IMR-90 (cell line): ENCODE measurements at regions not wholly inside any gene's neighbourhood (a gene's known extent, or its start where the extent isn't known, plus 50 kb on each side); places are given as distances from the start of the nearest gene placed in this dataset.

Experiments used
- ATAC-seq: fragments of 200-7000 bp; cut with Tn5 transposase; 2 replicates; pipeline ENCODE4 v1.9.1; 2020; ENCODE audit warnings: low read depth, mild to moderate bottlenecking, moderate library complexity
- BruUV-seq: library from RNA; stranded (reverse); fragments of 400-500 nt; replicated peaks from 2 replicates; lab custom pipeline; 2021; lab: Mats Ljungman, UMichigan
- CTCF ChIA-PET: fragments of 300-600 bp; formaldehyde crosslinking; extraction: SDS; loops from one replicate; lab custom pipeline; 2021; ENCODE audit warnings: antibody characterized with exemption; lab: Yijun Ruan, JAX
- POLR2A ChIA-PET: fragments of 300-600 bp; sonication (Branson Sonifier 250); formaldehyde crosslinking; loops from one replicate; lab custom pipeline; 2022; ENCODE audit warnings: antibody characterized with exemption; ENCODE audit not compliant: unreplicated experiment; lab: Charles Lee
- DNase-seq: peaks from one replicate; pipeline ENCODE4 v3.0.0; 2013
- H2AFZ ChIP-seq: replicated peaks from 2 replicates; pipeline ENCODE3; 2013; ENCODE audit warnings: low read length, mild to moderate bottlenecking; ENCODE audit not compliant: poor library complexity
- H2AK5ac ChIP-seq: 2 replicates; pipeline ENCODE4 v1.6.1; 2013; ENCODE audit warnings: low read depth, low read length, inconsistent platforms
- H2AK9ac ChIP-seq: replicated peaks from 2 replicates; pipeline ENCODE3; 2013; ENCODE audit warnings: mild to moderate bottlenecking, low read depth, low read length, moderate library complexity; ENCODE audit not compliant: poor library complexity
- H2BK120ac ChIP-seq: 2 replicates; pipeline ENCODE4 v1.6.1; 2013; ENCODE audit warnings: low read depth, low read length, inconsistent platforms
- H2BK15ac ChIP-seq: 3 replicates; pipeline ENCODE4 v1.6.1; 2013; ENCODE audit warnings: low read depth, low read length, inconsistent platforms
- H2BK20ac ChIP-seq: 2 replicates; pipeline ENCODE4 v1.6.1; 2013; ENCODE audit warnings: low read depth, mild to moderate bottlenecking, inconsistent platforms, low read length, moderate library complexity
- H2BK5ac ChIP-seq: 2 replicates; pipeline ENCODE4 v1.6.1; 2013; ENCODE audit warnings: mild to moderate bottlenecking, low read depth, low read length, inconsistent platforms; ENCODE audit not compliant: poor library complexity, severe bottlenecking
- H3K14ac ChIP-seq: replicated peaks from 2 replicates; pipeline ENCODE4 v1.6.1; 2013; ENCODE audit warnings: low read depth, low read length, inconsistent platforms
- H3K18ac ChIP-seq: 2 replicates; pipeline ENCODE4 v1.6.1; 2013; ENCODE audit warnings: low read depth, low read length, control low read depth
- H3K23ac ChIP-seq: 2 replicates; pipeline ENCODE4 v1.6.1; 2013; ENCODE audit warnings: low read depth, low read length, inconsistent platforms
- H3K27ac ChIP-seq: 2 replicates; pipeline ENCODE4 v1.5.1; 2013; ENCODE audit warnings: mild to moderate bottlenecking, control low read depth, low read length; ENCODE audit not compliant: insufficient read depth
- H3K27me3 ChIP-seq: 2 replicates; pipeline ENCODE4 v1.6.1; 2013; ENCODE audit warnings: low read length; ENCODE audit not compliant: control insufficient read depth, insufficient read depth
- H3K36me3 ChIP-seq: 2 replicates; pipeline ENCODE4 v1.6.1; 2013; ENCODE audit warnings: low read length, mixed read lengths; ENCODE audit not compliant: control insufficient read depth, insufficient read depth
- H3K4ac ChIP-seq: 2 replicates; pipeline ENCODE4 v1.6.1; 2013; ENCODE audit warnings: low read depth, low read length, inconsistent platforms
- H3K4me1 ChIP-seq: 2 replicates; pipeline ENCODE4 v1.6.1; 2013; ENCODE audit warnings: low read length, mixed read lengths; ENCODE audit not compliant: control insufficient read depth, insufficient read depth
- H3K4me2 ChIP-seq: 2 replicates; pipeline ENCODE4 v1.6.1; 2013; ENCODE audit warnings: low read depth, mild to moderate bottlenecking, control low read depth, low read length, moderate library complexity
- H3K4me3 ChIP-seq: 2 replicates; pipeline ENCODE4 v1.5.1; 2013; ENCODE audit warnings: low read depth, mild to moderate bottlenecking, control low read depth, low read length, moderate library complexity; ENCODE audit not compliant: insufficient read depth
- H3K56ac ChIP-seq: 2 replicates; pipeline ENCODE4 v1.6.1; 2013; ENCODE audit warnings: low read length, inconsistent platforms; ENCODE audit not compliant: insufficient read depth; ENCODE audit errors: extremely low read depth
- H3K79me1 ChIP-seq, 2 experiments: 2 replicates each; pipeline ENCODE4 v1.6.1; 2013; ENCODE audit warnings: low read length in 2 of 2, inconsistent platforms in 1 of 2, low read depth in 1 of 2
- H3K9ac ChIP-seq: 2 replicates; pipeline ENCODE4 v1.6.1; 2013; ENCODE audit warnings: low read depth, low read length, control low read depth
- H3K9me1 ChIP-seq: 2 replicates; pipeline ENCODE4 v1.6.1; 2013; ENCODE audit warnings: low read length, inconsistent platforms; ENCODE audit not compliant: insufficient read depth
- H3K9me3 ChIP-seq: 2 replicates; pipeline ENCODE4 v1.6.1; 2013; ENCODE audit warnings: low read length; ENCODE audit not compliant: control insufficient read depth, insufficient read depth
- H4K20me1 ChIP-seq: 2 replicates; pipeline ENCODE4 v1.6.1; 2013; ENCODE audit warnings: low read length, inconsistent platforms; ENCODE audit not compliant: insufficient read depth
- H4K5ac ChIP-seq: 2 replicates; pipeline ENCODE4 v1.6.1; 2013; ENCODE audit warnings: mild to moderate bottlenecking, low read depth, low read length, control low read depth
- H4K8ac ChIP-seq, 2 experiments: 2 replicates each; pipeline ENCODE4 v1.6.1; 2013; ENCODE audit warnings: low read depth in 2 of 2, low read length in 2 of 2, control low read depth in 1 of 2, inconsistent platforms in 1 of 2
- H4K91ac ChIP-seq: 2 replicates; pipeline ENCODE4 v1.6.1; 2013; ENCODE audit warnings: low read depth, low read length, inconsistent platforms; ENCODE audit not compliant: insufficient read depth
- BHLHE40 ChIP-seq: fragments of 150-350 bp; IDR thresholded peaks from 2 replicates; pipeline ENCODE4 v1.6.1; 2016; ENCODE audit warnings: mild to moderate bottlenecking, low read depth, low read length
- CEBPB ChIP-seq: IDR thresholded peaks from 2 replicates; pipeline ENCODE4 v1.6.1; 2012; ENCODE audit warnings: low read depth, low read length, improper control_type of control experiment
- CHD1 ChIP-seq: IDR thresholded peaks from 2 replicates; pipeline ENCODE4 v1.6.1; 2012; ENCODE audit warnings: low read depth, low read length, improper control_type of control experiment
- FOS ChIP-seq: fragments of 150-350 bp; IDR thresholded peaks from 2 replicates; pipeline ENCODE4 v1.6.1; 2016; ENCODE audit warnings: low read depth, low read length
- MAFK ChIP-seq: IDR thresholded peaks from 2 replicates; pipeline ENCODE4 v1.6.1; 2012; ENCODE audit warnings: low read depth, low read length, improper control_type of control experiment
- MAZ ChIP-seq: IDR thresholded peaks from 2 replicates; pipeline ENCODE4 v1.6.1; 2012; ENCODE audit warnings: low read depth, mild to moderate bottlenecking, low read length, improper control_type of control experiment, moderate library complexity, borderline replicate concordance
- MXI1 ChIP-seq: IDR thresholded peaks from 2 replicates; pipeline ENCODE4 v1.6.1; 2012; ENCODE audit warnings: low read depth, mild to moderate bottlenecking, low read length, moderate library complexity, borderline replicate concordance
- NFE2L2 ChIP-seq: fragments of 150-350 bp; IDR thresholded peaks from 2 replicates; pipeline ENCODE4 v1.6.1; 2016; ENCODE audit warnings: low read depth, mild to moderate bottlenecking, low read length
- POLR2A ChIP-seq: IDR thresholded peaks from 2 replicates; pipeline ENCODE4 v1.6.1; 2012; ENCODE audit warnings: mild to moderate bottlenecking, low read depth, low read length
- RAD21 ChIP-seq: IDR thresholded peaks from 2 replicates; pipeline ENCODE4 v1.6.1; 2012; ENCODE audit warnings: low read length, improper control_type of control experiment
- RCOR1 ChIP-seq: IDR thresholded peaks from 2 replicates; pipeline ENCODE4 v1.6.1; 2012; ENCODE audit warnings: mild to moderate bottlenecking, low read length, improper control_type of control experiment; ENCODE audit not compliant: insufficient replicate concordance
- RFX5 ChIP-seq: IDR thresholded peaks from 2 replicates; pipeline ENCODE4 v1.8.0; 2012; ENCODE audit warnings: low read depth, mild to moderate bottlenecking, low read length, moderate library complexity
- SMC3 ChIP-seq: fragments of 150-350 bp; IDR thresholded peaks from 2 replicates; pipeline ENCODE4 v1.6.1; 2016; ENCODE audit warnings: low read depth, mild to moderate bottlenecking, antibody characterized with exemption, low read length, moderate library complexity
- WGBS, 2 experiments: methylation state at CpG; one replicate each; pipeline versions ENCODE4 v1.1.5 to v1.1.7; 2013; ENCODE audit warnings: missing lambda C conversion rate in 2 of 2; ENCODE audit not compliant: insufficient read length in 1 of 2; ENCODE audit errors: extremely low coverage in 2 of 2; 5-methylcytosine and 5-hydroxymethylcytosine counted together
- dilution Hi-C: fragments of 300-500 bp; cut with HindIII; formaldehyde crosslinking; loops from one replicate; pipeline ENCODE4 v1.14.3; 2018; ENCODE audit warnings: low sequenced_read_pairs; ENCODE audit not compliant: unreplicated experiment
- in situ Hi-C: fragments of 300-500 bp; cut with MboI; formaldehyde crosslinking; loops from 3 replicates; pipeline ENCODE4 v1.14.3; 2019; ENCODE audit warnings: low sequenced_read_pairs, inconsistent platforms, mixed read lengths
- intact Hi-C: fragments of 100-400 bp; cut with micrococcal nuclease; formaldehyde crosslinking; loops from 2 replicates; pipeline ENCODE4 v1.10.0; 2022
- TF ChIP-seq, protein P1 (sequence below): conservative IDR thresholded peaks from 2 replicates; pipeline ENCODE4 v1.5.1; 2012; ENCODE audit warnings: mild to moderate bottlenecking, low read depth, low read length, improper control_type of control experiment
- TF ChIP-seq, protein P2 (sequence below): fragments of 150-350 bp; IDR thresholded peaks from 2 replicates; pipeline ENCODE4 v1.6.1; 2017; ENCODE audit warnings: mild to moderate bottlenecking, antibody characterized with exemption, low read length, low read depth

DNA sequence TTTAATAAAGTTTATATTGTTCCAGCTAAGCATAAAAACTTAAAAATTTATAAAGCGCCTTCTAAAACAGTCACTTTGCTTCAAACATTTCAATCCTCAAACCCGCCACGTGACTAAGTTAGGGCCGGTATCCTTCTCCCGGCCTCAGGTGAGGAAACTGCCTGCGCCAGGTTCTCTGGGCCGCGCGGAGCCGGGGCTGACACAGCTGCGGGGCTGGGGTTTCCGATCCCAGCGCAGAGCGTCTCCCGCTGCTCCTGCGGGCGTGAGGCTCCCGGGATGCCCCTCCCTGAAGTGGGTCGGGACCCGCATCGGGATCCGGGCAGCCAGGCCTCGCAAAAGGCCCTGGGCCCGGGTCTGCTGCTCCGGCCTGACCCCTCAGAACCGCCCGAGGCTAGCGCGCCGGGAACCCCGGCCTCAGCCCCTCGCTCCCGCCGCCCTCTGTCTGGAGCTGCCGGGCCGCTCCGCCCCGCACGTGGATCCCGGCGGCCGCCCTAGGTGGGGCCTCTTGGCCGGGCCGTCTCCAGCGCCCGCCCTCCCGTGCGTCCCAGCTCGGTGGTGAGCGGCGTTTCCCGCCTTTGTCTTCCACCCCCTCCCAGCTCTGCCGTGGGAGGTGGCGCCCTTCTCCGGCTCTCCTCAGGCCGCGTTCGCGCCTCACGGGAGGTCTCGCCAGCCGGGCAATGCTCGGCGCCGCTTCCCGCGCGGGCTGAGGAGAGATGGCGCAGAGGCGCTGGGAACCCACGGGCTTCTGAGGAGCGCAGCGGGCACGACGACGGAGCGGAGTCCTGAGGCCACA lies 267.9 kb downstream of the DLL1 start:
- TF ChIP-seq RAD21 (no peak), RFX5 (no peak), FOS (no peak), RCOR1 (no peak), POLR2A (no peak), MXI1 (no peak), CEBPB (no peak), MAFK (no peak), SMC3 (no peak), CHD1 (no peak), BHLHE40 (no peak), NFE2L2 (no peak), MAZ (no peak)
- TF ChIP-seq, protein P1, sequence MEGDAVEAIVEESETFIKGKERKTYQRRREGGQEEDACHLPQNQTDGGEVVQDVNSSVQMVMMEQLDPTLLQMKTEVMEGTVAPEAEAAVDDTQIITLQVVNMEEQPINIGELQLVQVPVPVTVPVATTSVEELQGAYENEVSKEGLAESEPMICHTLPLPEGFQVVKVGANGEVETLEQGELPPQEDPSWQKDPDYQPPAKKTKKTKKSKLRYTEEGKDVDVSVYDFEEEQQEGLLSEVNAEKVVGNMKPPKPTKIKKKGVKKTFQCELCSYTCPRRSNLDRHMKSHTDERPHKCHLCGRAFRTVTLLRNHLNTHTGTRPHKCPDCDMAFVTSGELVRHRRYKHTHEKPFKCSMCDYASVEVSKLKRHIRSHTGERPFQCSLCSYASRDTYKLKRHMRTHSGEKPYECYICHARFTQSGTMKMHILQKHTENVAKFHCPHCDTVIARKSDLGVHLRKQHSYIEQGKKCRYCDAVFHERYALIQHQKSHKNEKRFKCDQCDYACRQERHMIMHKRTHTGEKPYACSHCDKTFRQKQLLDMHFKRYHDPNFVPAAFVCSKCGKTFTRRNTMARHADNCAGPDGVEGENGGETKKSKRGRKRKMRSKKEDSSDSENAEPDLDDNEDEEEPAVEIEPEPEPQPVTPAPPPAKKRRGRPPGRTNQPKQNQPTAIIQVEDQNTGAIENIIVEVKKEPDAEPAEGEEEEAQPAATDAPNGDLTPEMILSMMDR, result no peak
- TF ChIP-seq, protein P2, sequence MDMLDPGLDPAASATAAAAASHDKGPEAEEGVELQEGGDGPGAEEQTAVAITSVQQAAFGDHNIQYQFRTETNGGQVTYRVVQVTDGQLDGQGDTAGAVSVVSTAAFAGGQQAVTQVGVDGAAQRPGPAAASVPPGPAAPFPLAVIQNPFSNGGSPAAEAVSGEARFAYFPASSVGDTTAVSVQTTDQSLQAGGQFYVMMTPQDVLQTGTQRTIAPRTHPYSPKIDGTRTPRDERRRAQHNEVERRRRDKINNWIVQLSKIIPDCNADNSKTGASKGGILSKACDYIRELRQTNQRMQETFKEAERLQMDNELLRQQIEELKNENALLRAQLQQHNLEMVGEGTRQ, result no peak
- Histone ChIP-seq H4K91ac (no peak overlapping the region), H3K9ac (no peak overlapping the region), H3K4ac (no peak overlapping the region), H2AK9ac (no peak overlapping the region), H2BK20ac (no peak overlapping the region), H3K18ac (no peak overlapping the region), H3K14ac (no peak overlapping the region), H3K9me3 (peaks cover 54% of the 10 kb centered on the region), H3K4me3 (no peak overlapping the region), H4K20me1 (no peaks in the 10 kb centered on the region), H3K4me2 (no peak overlapping the region), H3K23ac (no peak overlapping the region), H2AFZ (no peak overlapping the region), H3K4me1 (peaks cover 2% of the 10 kb centered on the region; the same call in 1 of the 2 replicates), H3K79me1 (no peaks in the 10 kb centered on the region), H2BK5ac (no peak overlapping the region), H3K27ac (no peak overlapping the region), H2BK15ac (no peak overlapping the region), H3K56ac (no peak overlapping the region), H3K9me1 (no peaks in the 10 kb centered on the region), H2AK5ac (no peak overlapping the region), H4K5ac (no peak overlapping the region), H3K36me3 (no peaks in the 10 kb centered on the region), H2BK120ac (no peak overlapping the region), H3K27me3 (no peaks in the 10 kb centered on the region), H4K8ac (no peak overlapping the region)
- intact Hi-C loops, result no loop called here
- 40% methylated on average over 38 of the region's 77 CpGs; no CpG with 5 or more reads in 1 of the 2 experiments for WGBS, 2 experiments
- DNase-seq (no peak), ATAC-seq (no peak)
- dilution Hi-C loops, result no loop called here
- ChIA-PET CTCF (no interaction called here), POLR2A (no interaction called here)
- no TSS peak for BruUV-seq
- in situ Hi-C loops, result no loop called here
